Urinary bladder (tissue), 3 donors: ENCODE measurements at regions not wholly inside any gene's neighbourhood (a gene's known extent, or its start where the extent isn't known, plus 50 kb on each side); places are given as distances from the start of the nearest gene placed in this dataset.

Source experiments
- DNase-seq: peaks from one replicate; pipeline ENCODE4 v3.0.0-alpha.2; 2015; ENCODE audit errors: extremely low spot score
- H3K27ac ChIP-seq: one replicate; pipeline ENCODE4 v1.5.1; 2013; ENCODE audit warnings: low read depth, mild to moderate bottlenecking, moderate library complexity
- H3K36me3 ChIP-seq: one replicate; pipeline ENCODE4 v1.6.1; 2013; ENCODE audit warnings: mild to moderate bottlenecking, moderate library complexity; ENCODE audit not compliant: insufficient read depth
- H3K4me1 ChIP-seq: one replicate; pipeline ENCODE4 v1.6.1; 2013; ENCODE audit warnings: mild to moderate bottlenecking, moderate library complexity; ENCODE audit not compliant: insufficient read depth
- H3K4me3 ChIP-seq: one replicate; pipeline ENCODE4 v1.5.1; 2013; ENCODE audit warnings: low read depth, low read length
- WGBS: extraction: QIAGEN DNeasy Blood & Tissue Kit; methylation state at CpG from one replicate; pipeline ENCODE4 v1.1.7; 2013; 5-methylcytosine and 5-hydroxymethylcytosine counted together
- donor health status: healthy with polysubstance abuse.
- donor health status: healthy.

- Histone ChIP-seq H3K4me3 (no peak overlapping the region), H3K27ac (no peak overlapping the region), H3K4me1 (no peaks in the 10 kb centered on the region), H3K36me3 (no peaks in the 10 kb centered on the region)
- WGBS = 91% methylated on average over 2 of the region's 2 CpGs
- no peak for DNase-seq
These were observed 186.9 kb upstream of the PHYHIPL start for GRCh38 chr10:58989486-58990039.

GRCh38 chr10:58990693-58991092, 185.8 kb upstream of the PHYHIPL start:
- 95% methylated on average over 2 of the region's 2 CpGs for WGBS
- H3K4me3 ChIP-seq = no peak overlapping the region
- no peaks in the 10 kb centered on the region for H3K4me1 ChIP-seq
- no peak for DNase-seq
- H3K36me3 ChIP-seq = no peaks in the 10 kb centered on the region
- no peak overlapping the region for H3K27ac ChIP-seq

- DNase-seq = no peak
- H3K36me3 ChIP-seq = no peaks in the 10 kb centered on the region
- H3K27ac ChIP-seq = no peak overlapping the region
- H3K4me3 ChIP-seq = no peak overlapping the region
- no peaks in the 10 kb centered on the region for H3K4me1 ChIP-seq
These were observed 184.6 kb upstream of the PHYHIPL start for GRCh38 chr10:58991856-58992255.

- 68% methylated on average over 4 of the region's 4 CpGs for WGBS
- Histone ChIP-seq H3K36me3 (no peaks in the 10 kb centered on the region), H3K4me3 (no peak overlapping the region), H3K27ac (no peak overlapping the region), H3K4me1 (no peaks in the 10 kb centered on the region)
- DNase-seq = no peak
These were observed 183.5 kb upstream of the PHYHIPL start for GRCh38 chr10:58992830-58993460.

- WGBS = 66% methylated on average over 7 of the region's 7 CpGs
- Histone ChIP-seq H3K4me3 (no peak overlapping the region), H3K4me1 (no peaks in the 10 kb centered on the region), H3K27ac (no peak overlapping the region), H3K36me3 (no peaks in the 10 kb centered on the region)
- no peak for DNase-seq
These were observed 182.8 kb upstream of the PHYHIPL start for GRCh38 chr10:58993480-58994221.

GRCh38 chr10:58994226-58995057, 182.0 kb upstream of the PHYHIPL start:
- Histone ChIP-seq H3K36me3 (no peaks in the 10 kb centered on the region), H3K27ac (no peak overlapping the region), H3K4me3 (no peak overlapping the region), H3K4me1 (no peaks in the 10 kb centered on the region)
- DNase-seq = no peak
- 78% methylated on average over 4 of the region's 4 CpGs for WGBS

GRCh38 chr10:58995058-58995596, 181.3 kb upstream of the PHYHIPL start:
- H3K27ac ChIP-seq = no peak overlapping the region
- DNase-seq = no peak
- no peaks in the 10 kb centered on the region for H3K4me1 ChIP-seq
- H3K4me3 ChIP-seq = no peak overlapping the region
- 61% methylated on average over 6 of the region's 6 CpGs for WGBS
- H3K36me3 ChIP-seq = no peaks in the 10 kb centered on the region

- no peaks in the 10 kb centered on the region for H3K36me3 ChIP-seq
- H3K4me1 ChIP-seq = no peaks in the 10 kb centered on the region
- no peak for DNase-seq
- WGBS = 87% methylated on average over 2 of the region's 2 CpGs
- no peak overlapping the region for H3K4me3 ChIP-seq
- no peak overlapping the region for H3K27ac ChIP-seq
These were observed 180.4 kb upstream of the PHYHIPL start for GRCh38 chr10:58996063-58996462.

- no peak for DNase-seq
- 90% methylated on average over 2 of the region's 2 CpGs for WGBS
These were observed 179.6 kb upstream of the PHYHIPL start for GRCh38 chr10:58996866-58997265.

GRCh38 chr10:58998924-58999713, 177.3 kb upstream of the PHYHIPL start:
- no peaks in the 10 kb centered on the region for H3K36me3 ChIP-seq
- DNase-seq = no peak
- H3K4me3 ChIP-seq = no peak overlapping the region
- 76% methylated on average over 8 of the region's 8 CpGs for WGBS
- H3K27ac ChIP-seq = no peak overlapping the region
- H3K4me1 ChIP-seq = no peaks in the 10 kb centered on the region

More at GRCh38 chr10:58996866-58997265, 179.6 kb upstream of the PHYHIPL start:
- H3K4me1 ChIP-seq = no peaks in the 10 kb centered on the region
- H3K36me3 ChIP-seq = no peaks in the 10 kb centered on the region
- H3K4me3 ChIP-seq = no peak overlapping the region
- no peak overlapping the region for H3K27ac ChIP-seq

- Histone ChIP-seq H3K27ac (no peak overlapping the region), H3K4me3 (no peak overlapping the region), H3K36me3 (no peaks in the 10 kb centered on the region), H3K4me1 (no peaks in the 10 kb centered on the region)
- DNase-seq = no peak
- WGBS = 96% methylated on average over 1 of the region's 1 CpG
These were observed 176.1 kb upstream of the PHYHIPL start for GRCh38 chr10:59000162-59000825.

GRCh38 chr10:59002011-59002410, 174.4 kb upstream of the PHYHIPL start:
- 74% methylated on average over 3 of the region's 3 CpGs for WGBS

More at GRCh38 chr10:59002011-59002410, 174.4 kb upstream of the PHYHIPL start:
- no peak for DNase-seq
- Histone ChIP-seq H3K4me3 (no peak overlapping the region), H3K27ac (no peak overlapping the region), H3K36me3 (no peaks in the 10 kb centered on the region), H3K4me1 (no peaks in the 10 kb centered on the region)
